ENCODE measurements at regions not wholly inside any gene's neighbourhood (a gene's known extent, or its start where the extent isn't known, plus 50 kb on each side); places are given as distances from the start of the nearest gene placed in this dataset.

DNA sequence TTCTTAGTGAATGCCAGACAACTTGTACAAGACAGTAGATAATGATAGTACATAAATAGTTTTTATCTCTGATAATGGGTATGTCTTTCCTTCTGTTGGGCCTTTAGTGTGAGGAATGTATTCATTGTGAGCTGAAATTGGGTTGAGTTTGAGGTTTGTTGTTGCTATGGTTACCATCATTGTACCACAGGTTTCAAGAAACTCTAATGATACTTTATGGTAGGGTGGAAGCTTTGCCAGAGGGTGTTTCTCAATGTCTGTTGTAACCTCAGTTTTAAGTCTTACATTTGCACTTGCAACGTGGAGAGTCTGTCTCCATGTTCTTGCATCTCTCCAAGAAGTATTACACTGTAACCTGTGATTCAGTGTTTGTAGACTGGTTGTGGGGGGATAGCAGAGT, 1550.1 kb downstream of the MAT2B start:
- no peak for DNase-seq (ENCODE audit: extremely low read depth, insufficient read length)
- Histone ChIP-seq H3K36me3 (ENCODE audit: control insufficient read depth, insufficient read depth, low read length) (no peaks in the 10 kb centered on the region), H3K27me3 (replicated peaks; ENCODE audit: control insufficient read depth, insufficient read depth, low read length) (no peaks in the 10 kb centered on the region), H3K4me3 (replicated peaks; ENCODE audit: low read depth, low read length) (no peak overlapping the region)
- TF ChIP-seq, protein P1, sequence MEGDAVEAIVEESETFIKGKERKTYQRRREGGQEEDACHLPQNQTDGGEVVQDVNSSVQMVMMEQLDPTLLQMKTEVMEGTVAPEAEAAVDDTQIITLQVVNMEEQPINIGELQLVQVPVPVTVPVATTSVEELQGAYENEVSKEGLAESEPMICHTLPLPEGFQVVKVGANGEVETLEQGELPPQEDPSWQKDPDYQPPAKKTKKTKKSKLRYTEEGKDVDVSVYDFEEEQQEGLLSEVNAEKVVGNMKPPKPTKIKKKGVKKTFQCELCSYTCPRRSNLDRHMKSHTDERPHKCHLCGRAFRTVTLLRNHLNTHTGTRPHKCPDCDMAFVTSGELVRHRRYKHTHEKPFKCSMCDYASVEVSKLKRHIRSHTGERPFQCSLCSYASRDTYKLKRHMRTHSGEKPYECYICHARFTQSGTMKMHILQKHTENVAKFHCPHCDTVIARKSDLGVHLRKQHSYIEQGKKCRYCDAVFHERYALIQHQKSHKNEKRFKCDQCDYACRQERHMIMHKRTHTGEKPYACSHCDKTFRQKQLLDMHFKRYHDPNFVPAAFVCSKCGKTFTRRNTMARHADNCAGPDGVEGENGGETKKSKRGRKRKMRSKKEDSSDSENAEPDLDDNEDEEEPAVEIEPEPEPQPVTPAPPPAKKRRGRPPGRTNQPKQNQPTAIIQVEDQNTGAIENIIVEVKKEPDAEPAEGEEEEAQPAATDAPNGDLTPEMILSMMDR (IDR thresholded peaks at IDR 0.05; ENCODE audit: insufficient read depth, low read length, poor library complexity, severe bottlenecking), result no peak

DNA sequence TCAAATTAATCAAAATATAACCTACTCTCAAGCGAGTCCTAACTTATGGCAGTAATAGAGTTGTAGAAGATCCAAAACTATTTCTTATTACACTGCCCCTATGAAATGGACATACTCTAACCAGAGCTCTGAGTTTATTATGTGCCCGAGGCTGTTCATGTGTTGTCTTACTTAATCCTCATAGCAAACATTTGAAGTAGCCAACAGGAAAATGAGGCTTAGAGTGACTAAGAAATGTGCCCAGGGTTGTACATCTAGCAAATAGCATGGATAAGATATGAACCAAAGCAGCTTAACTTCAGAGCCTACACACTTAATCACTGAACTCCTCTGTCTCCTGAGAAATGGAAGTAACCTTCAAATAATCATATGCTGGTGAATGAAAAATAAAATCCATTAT, 1551.7 kb downstream of the MAT2B start:
- H3K36me3 ChIP-seq (ENCODE audit: control insufficient read depth, insufficient read depth, low read length), result no peaks in the 10 kb centered on the region
- TF ChIP-seq, protein P1 (IDR thresholded peaks at IDR 0.05; ENCODE audit: insufficient read depth, low read length, poor library complexity, severe bottlenecking), result no peak
- no peak overlapping the region for H3K4me3 ChIP-seq (replicated peaks; ENCODE audit: low read depth, low read length)
- no peak for DNase-seq (ENCODE audit: extremely low read depth, insufficient read length)
- no peaks in the 10 kb centered on the region for H3K27me3 ChIP-seq (replicated peaks; ENCODE audit: control insufficient read depth, insufficient read depth, low read length)

DNA sequence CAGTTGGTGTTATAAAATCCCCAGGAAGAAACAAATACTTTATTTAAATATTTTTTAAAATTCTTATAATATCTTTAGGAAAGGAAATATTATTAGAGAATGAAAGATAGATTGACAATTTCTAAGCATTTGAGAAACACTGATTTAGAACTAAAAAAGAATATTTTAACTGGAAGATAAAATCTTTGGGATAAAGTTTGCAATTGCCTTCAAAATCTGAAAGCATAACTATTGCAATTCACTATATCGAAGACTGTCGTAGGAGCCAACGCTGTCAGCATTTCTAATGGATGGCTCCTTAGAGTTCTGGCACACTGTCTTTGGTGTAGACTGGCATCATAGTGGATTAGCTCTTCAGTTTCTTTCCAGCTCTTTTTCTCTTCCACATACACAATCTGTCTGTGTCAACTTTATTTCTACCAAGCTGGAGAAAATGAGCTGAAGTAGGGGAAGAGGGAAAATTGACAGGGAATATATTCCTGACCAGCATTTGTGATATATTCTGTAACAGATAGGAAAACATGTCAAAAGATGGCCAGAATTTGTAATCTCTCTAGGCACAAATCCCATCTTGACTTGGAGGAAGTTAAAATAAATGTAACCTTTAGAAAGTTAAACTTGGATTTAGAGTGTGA, 1561.4 kb downstream of the MAT2B start:
- TF ChIP-seq, protein P1 (IDR thresholded peaks at IDR 0.05; ENCODE audit: insufficient read depth, low read length, poor library complexity, severe bottlenecking), result no peak
- H3K36me3 ChIP-seq (ENCODE audit: control insufficient read depth, insufficient read depth, low read length), result no peaks in the 10 kb centered on the region
- H3K4me3 ChIP-seq (replicated peaks; ENCODE audit: low read depth, low read length), result no peak overlapping the region
- no peak for DNase-seq (ENCODE audit: extremely low read depth, insufficient read length)
- H3K27me3 ChIP-seq (replicated peaks; ENCODE audit: control insufficient read depth, insufficient read depth, low read length), result no peaks in the 10 kb centered on the region

DNA sequence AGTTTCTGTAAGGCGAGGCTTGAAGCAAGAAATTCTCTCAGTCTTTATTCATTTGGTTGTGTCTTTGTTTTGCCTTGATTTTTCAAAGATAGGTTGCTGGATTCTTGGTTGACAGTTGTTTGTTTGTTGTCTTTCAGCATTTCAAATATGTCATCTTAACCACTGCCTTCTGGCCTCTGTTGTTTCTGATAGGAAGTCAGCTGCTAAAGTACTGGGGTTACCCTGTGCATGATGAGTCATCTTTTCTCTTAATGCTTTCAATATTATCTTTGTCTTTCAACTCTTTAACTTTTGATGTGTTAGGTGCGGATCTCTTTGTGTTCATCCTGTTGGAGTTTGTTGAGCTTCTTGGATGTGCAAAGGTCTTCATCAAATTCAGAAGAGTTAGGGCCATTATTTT, 1571.3 kb downstream of the MAT2B start:
- Histone ChIP-seq H3K27me3 (replicated peaks; ENCODE audit: control insufficient read depth, insufficient read depth, low read length) (no peaks in the 10 kb centered on the region), H3K36me3 (ENCODE audit: control insufficient read depth, insufficient read depth, low read length) (no peaks in the 10 kb centered on the region), H3K4me3 (replicated peaks; ENCODE audit: low read depth, low read length) (no peak overlapping the region)
- DNase-seq (ENCODE audit: extremely low read depth, insufficient read length), result no peak
- TF ChIP-seq, protein P1 (IDR thresholded peaks at IDR 0.05; ENCODE audit: insufficient read depth, low read length, poor library complexity, severe bottlenecking), result no peak

DNA sequence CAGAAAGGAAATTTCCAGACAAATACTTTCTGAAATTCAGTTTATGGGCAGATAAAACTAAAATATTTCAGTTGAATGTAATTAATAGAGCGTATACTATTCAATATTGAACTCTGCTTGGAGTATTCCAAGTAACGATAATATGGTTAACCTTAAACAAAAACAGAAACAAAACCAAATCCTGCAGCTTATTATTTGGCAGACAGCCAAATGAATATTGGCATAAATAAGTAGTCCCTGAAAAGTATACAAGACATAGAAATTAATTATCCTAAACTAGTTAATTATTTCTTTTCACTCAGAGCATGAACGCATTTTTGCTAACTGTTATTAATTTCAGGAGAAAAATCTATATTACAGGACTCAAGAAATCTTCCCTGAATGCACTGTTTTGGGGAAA, 1574.0 kb downstream of the MAT2B start:
- no peak overlapping the region for H3K4me3 ChIP-seq (replicated peaks; ENCODE audit: low read depth, low read length)
- H3K36me3 ChIP-seq (ENCODE audit: control insufficient read depth, insufficient read depth, low read length), result no peaks in the 10 kb centered on the region
- no peak for DNase-seq (ENCODE audit: extremely low read depth, insufficient read length)
- no peaks in the 10 kb centered on the region for H3K27me3 ChIP-seq (replicated peaks; ENCODE audit: control insufficient read depth, insufficient read depth, low read length)
- TF ChIP-seq, protein P1 (IDR thresholded peaks at IDR 0.05; ENCODE audit: insufficient read depth, low read length, poor library complexity, severe bottlenecking), result no peak

DNA sequence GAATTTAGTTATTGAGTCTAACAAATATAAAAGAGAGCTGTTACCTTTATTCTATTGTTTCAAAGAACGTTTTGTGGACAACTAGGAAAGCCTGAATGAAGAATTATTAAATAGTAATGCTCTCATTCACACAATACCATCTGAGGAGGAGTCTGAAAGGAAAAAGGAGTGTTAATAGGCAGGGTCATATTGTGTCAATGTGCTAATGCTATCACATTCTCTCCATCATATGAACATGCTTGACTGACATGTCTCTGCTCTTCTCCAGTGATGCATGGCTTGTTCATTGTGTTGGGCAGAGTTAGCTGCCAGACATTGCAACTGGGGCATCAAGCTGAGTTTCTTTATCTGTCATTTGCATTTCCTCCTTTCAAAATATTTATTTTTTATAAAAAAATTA, 1578.0 kb downstream of the MAT2B start:
- DNase-seq (ENCODE audit: extremely low read depth, insufficient read length), result no peak
- Histone ChIP-seq H3K36me3 (ENCODE audit: control insufficient read depth, insufficient read depth, low read length) (no peaks in the 10 kb centered on the region), H3K4me3 (replicated peaks; ENCODE audit: low read depth, low read length) (no peak overlapping the region), H3K27me3 (replicated peaks; ENCODE audit: control insufficient read depth, insufficient read depth, low read length) (no peaks in the 10 kb centered on the region)
- TF ChIP-seq, protein P1 (IDR thresholded peaks at IDR 0.05; ENCODE audit: insufficient read depth, low read length, poor library complexity, severe bottlenecking), result no peak
